GM19043 (cell line): ENCODE measurements at regions not wholly inside any gene's neighbourhood (a gene's known extent, or its start where the extent isn't known, plus 50 kb on each side); places are given as distances from the start of the nearest gene placed in this dataset.

ENCODE experiments used
- ATAC-seq: cut with Tn5 transposase; IDR thresholded peaks from one replicate; pipeline ENCODE4 v1.9.1; 2021; ENCODE audit warnings: low read depth; ENCODE audit not compliant: unreplicated experiment

DNA sequence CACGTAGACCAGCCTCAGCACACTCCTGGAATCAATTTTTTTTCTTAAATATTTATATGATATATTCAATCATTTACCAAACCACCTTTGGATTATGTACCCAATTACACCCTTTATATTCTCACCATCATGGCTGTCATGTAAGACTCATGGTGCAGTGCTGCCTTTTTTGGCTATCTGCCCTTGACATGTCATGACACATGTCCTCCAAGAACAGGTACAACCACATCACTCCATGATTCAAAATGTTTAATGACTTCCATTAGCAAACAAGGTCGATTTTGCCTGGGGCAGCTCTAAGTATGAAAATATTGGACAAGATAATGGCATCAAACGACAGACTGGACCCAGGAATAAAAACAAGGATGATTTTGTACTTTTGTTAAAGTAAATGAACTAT lies 861.1 kb upstream of the ADAMTS5 start:
- no peak for ATAC-seq

DNA sequence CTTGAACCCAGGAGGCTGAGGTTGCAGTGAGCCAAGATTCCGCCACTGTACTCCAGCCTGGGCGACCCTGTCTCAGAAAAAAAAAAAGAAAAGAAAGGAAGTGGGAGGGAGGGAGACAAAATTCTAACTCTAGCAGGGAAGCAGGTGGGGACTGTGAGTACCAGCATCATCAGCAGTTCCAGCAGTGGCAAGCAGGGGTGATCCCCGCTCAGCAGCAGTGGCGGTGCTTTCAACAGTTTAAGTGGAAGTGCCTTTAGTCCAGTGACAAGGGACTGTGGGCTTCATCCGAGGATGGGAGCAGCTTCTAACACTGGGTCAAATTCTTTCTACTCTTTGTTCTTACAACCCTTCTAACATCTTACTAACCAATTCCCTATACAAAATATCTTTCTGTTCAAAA lies 858.1 kb upstream of the ADAMTS5 start:
- no peak for ATAC-seq

GRCh38 chr21:27823652-27824201 lies 856.8 kb upstream of the ADAMTS5 start:
- ATAC-seq: no peak

- ATAC-seq: no peak
Measured at GRCh38 chr21:27820342-27820741, 853.5 kb upstream of the ADAMTS5 start.

GRCh38 chr21:27819299-27819698 lies 852.4 kb upstream of the ADAMTS5 start:
- no peak for ATAC-seq

GRCh38 chr21:27818847-27819246 lies 852.0 kb upstream of the ADAMTS5 start:
- no peak for ATAC-seq

- no peak for ATAC-seq
Measured at GRCh38 chr21:27817902-27818623, 851.2 kb upstream of the ADAMTS5 start.

GRCh38 chr21:27817074-27817473 lies 850.2 kb upstream of the ADAMTS5 start:
- no peak for ATAC-seq

DNA sequence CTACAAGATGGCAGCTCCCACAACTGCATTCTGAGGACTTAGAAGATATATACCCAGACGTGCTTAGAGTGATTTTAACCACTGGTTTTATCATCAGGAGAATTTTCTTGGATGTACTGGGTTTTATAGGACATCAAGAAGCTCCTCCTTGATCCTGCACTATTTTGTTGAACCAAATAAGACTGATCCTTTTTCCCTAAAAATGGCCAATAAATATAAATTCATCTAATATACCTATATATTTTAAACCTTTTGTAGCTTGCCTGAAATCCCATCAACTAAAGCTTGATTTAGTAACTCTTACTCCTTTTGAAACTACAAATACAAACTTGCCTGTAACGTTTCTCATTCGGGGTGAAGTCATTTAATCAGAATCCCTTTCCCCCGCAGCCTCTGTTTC lies 849.4 kb upstream of the ADAMTS5 start:
- no peak for ATAC-seq

DNA sequence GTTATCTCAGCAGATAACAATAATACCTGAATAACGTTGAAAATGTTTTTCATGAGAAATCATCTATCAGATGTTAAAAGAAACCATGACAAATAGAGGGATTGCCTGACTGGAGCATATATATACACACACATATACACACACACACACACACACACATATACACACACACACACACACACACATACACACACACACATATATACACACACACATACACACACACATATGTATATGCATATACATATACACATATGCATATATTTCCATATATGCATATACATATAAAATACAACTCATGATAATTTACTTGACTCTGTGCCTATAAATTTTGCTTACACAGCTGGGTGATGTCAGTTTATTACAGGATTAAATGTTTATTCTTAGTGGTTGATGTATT lies 847.3 kb upstream of the ADAMTS5 start:
- ATAC-seq: no peak

DNA sequence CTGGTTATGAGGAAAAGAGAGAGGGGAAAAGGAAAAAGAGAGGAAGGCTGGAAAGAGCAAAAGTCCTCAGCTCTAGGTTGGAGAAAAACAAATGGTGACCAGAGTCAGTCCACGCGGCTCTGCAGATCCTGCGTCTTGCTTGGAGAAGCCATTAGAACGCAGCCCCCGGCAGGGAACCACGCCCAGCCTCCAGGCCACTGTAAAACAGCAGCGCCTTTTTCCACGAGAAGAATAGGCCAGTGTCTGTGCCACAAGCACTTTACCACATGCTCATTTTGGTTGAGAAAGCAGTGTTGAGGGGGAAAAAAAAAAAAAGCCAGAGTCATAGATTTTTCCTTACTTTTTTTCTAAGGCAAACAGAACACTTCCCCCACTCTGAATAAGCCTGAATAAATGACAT lies 846.9 kb upstream of the ADAMTS5 start:
- no peak for ATAC-seq

GRCh38 chr21:27813344-27813743 lies 846.5 kb upstream of the ADAMTS5 start:
- ATAC-seq: no peak

DNA sequence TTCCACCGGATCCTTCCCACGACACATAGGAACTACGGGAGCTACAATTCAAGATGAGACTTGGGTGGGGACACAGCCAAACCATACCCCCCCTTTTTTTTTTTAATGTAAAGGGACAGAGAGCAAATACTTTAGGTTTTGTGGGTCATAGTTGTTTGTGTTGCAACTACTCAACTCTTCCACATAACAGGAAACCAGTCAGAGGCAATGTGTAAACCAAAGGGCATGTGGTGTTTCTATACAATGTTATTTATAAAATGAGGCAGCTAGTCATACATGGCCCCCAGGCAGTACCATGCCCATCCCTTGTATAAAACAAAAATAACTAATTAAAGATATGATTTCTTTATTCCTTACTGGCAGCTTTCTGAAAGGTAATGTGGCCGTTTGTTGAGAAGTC lies 845.4 kb upstream of the ADAMTS5 start:
- no peak for ATAC-seq

- no peak for ATAC-seq
Measured at GRCh38 chr21:27808923-27809322, 842.0 kb upstream of the ADAMTS5 start.

DNA sequence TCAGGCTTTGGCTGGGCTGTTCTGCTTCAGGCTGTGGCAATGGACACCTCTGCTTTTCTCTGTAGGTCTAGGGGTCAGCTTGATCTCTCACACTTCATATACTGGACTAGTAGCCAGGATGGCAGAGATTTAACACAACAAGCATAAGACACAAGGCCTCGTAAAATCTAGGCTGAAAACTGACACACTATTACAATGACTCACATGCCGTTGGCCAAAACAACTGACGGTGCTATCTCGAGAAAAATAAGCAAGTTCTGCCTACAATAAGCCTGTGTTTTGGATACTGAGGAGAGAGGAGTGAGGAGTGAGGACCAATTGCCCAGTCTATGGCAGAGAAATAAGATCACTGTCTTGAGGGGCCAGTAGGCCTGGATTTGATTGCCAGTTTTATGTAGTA lies 840.7 kb upstream of the ADAMTS5 start:
- ATAC-seq: no peak

DNA sequence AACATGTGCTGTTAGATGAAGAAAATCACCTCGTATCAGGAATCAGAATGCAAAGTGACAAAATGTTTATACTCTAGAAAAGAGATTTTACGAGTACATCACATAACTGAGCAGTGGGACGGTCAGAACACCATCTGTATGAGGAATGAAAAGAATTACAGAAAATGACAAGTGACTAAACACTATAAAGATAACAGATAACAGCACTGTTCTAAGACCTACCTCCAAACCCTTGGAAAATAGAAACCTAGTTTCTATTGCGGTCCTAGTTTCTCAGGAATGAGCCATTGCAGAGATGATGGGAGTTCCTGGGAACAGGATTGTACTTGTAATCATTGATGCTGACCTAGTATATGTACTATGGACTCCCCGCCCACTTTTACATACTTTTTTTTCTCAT lies 839.4 kb upstream of the ADAMTS5 start:
- ATAC-seq: no peak

DNA sequence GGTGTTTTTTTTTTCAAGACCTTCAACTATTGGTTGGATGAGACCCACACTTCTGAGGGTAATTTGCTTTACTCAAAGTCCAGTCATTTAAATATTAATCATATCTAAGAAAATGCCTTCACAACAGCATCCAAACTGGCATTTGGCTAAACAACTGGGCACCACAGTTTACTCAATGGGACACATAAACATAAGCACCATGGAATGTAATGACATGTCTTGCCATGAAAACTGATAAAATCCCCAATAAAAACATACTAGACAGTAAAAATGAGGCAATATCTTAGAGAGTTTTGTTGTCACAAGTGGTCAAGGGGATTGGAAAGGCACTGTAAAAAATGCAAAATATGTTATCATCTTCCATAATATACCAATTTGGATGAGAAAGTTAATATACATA lies 838.8 kb upstream of the ADAMTS5 start:
- ATAC-seq: no peak

GRCh38 chr21:27804515-27804914 lies 837.6 kb upstream of the ADAMTS5 start:
- ATAC-seq: no peak

- no peak for ATAC-seq
Measured at GRCh38 chr21:27803571-27803970, 836.7 kb upstream of the ADAMTS5 start.

- no peak for ATAC-seq
Measured at GRCh38 chr21:27802816-27803475, 836.1 kb upstream of the ADAMTS5 start.

- no peak for ATAC-seq
Measured at GRCh38 chr21:27799861-27800260, 833.0 kb upstream of the ADAMTS5 start.

GRCh38 chr21:27796106-27796505 lies 829.2 kb upstream of the ADAMTS5 start:
- ATAC-seq: no peak
